GM13976 (cell line): ENCODE measurements at regions not wholly inside any gene's neighbourhood (a gene's known extent, or its start where the extent isn't known, plus 50 kb on each side); places are given as distances from the start of the nearest gene placed in this dataset.

Experiments used
- DNase-seq: peaks from one replicate; pipeline ENCODE4 v3.0.0; 2012; ENCODE audit warnings: low spot score
- CTCF ChIP-seq: IDR thresholded peaks from 2 replicates; pipeline ENCODE4 v1.5.1; 2012; ENCODE audit warnings: borderline replicate concordance, mild to moderate bottlenecking; ENCODE audit not compliant: insufficient read depth; ENCODE audit errors: extremely low read depth, missing control alignments, control extremely low read depth
- in situ Hi-C: fragments of 300-500 bp; cut with MboI; formaldehyde crosslinking; loops from one replicate; pipeline ENCODE4 v1.12.0; 2022; ENCODE audit warnings: low sequenced_read_pairs, mixed read lengths, inconsistent platforms; ENCODE audit not compliant: unreplicated experiment

- no peak for DNase-seq
- in situ Hi-C loops = no loop called here
- no peak for TF ChIP-seq CTCF
Observed at GRCh38 chr7:84490661-84491060, 296.1 kb upstream of the SEMA3A start.

GRCh38 chr7:84484502-84485079, 290.0 kb upstream of the SEMA3A start:
- no peak for DNase-seq
- in situ Hi-C loops = no loop called here
- no peak for TF ChIP-seq CTCF

GRCh38 chr7:84482476-84482875, 287.9 kb upstream of the SEMA3A start:
- TF ChIP-seq CTCF = no peak
- no peak for DNase-seq
- in situ Hi-C loops = no loop called here

GRCh38 chr7:84479059-84479458, 284.5 kb upstream of the SEMA3A start:
- no peak for TF ChIP-seq CTCF
- DNase-seq = no peak
- in situ Hi-C loops = no loop called here

- TF ChIP-seq CTCF = no peak
- in situ Hi-C loops = no loop called here
- DNase-seq = no peak
Observed at GRCh38 chr7:84477786-84478478, 283.3 kb upstream of the SEMA3A start.

- DNase-seq = no peak
- no peak for TF ChIP-seq CTCF
- in situ Hi-C loops = no loop called here
Observed at GRCh38 chr7:84474436-84474835, 279.8 kb upstream of the SEMA3A start.

- in situ Hi-C loops = no loop called here
- DNase-seq = no peak
- no peak for TF ChIP-seq CTCF
Observed at GRCh38 chr7:84471576-84471975, 277.0 kb upstream of the SEMA3A start.
